Neuron (in vitro differentiated cells): ENCODE measurements at regions not wholly inside any gene's neighbourhood (a gene's known extent, or its start where the extent isn't known, plus 50 kb on each side); places are given as distances from the start of the nearest gene placed in this dataset.

Experiments
- H2AFZ ChIP-seq: one replicate; pipeline ENCODE4 v1.6.1; 2013; ENCODE audit warnings: low read depth, mild to moderate bottlenecking, inconsistent platforms, low read length, moderate library complexity
- H3K27me3 ChIP-seq: one replicate; pipeline ENCODE4 v1.6.1; 2013; ENCODE audit warnings: low read length; ENCODE audit not compliant: insufficient read depth
- H3K36me3 ChIP-seq: one replicate; pipeline ENCODE4 v1.6.1; 2013; ENCODE audit warnings: low read length; ENCODE audit not compliant: insufficient read depth
- H3K4me1 ChIP-seq: one replicate; pipeline ENCODE4 v1.6.1; 2013; ENCODE audit warnings: low read length; ENCODE audit not compliant: insufficient read depth
- H3K4me3 ChIP-seq: 2 replicates; pipeline ENCODE4 v1.5.1; 2013; ENCODE audit warnings: mild to moderate bottlenecking, low read length, moderate library complexity
- H3K9me3 ChIP-seq: one replicate; pipeline ENCODE4 v1.6.1; 2013; ENCODE audit warnings: low read length

GRCh38 chr7:124603066-124603465, 162.5 kb downstream of the GPR37 start:
- H3K27me3 ChIP-seq, result no peaks in the 10 kb centered on the region
- H2AFZ ChIP-seq, result no peak overlapping the region
- H3K4me3 ChIP-seq, result no peak overlapping the region
- no peaks in the 10 kb centered on the region for H3K9me3 ChIP-seq
- H3K36me3 ChIP-seq, result no peaks in the 10 kb centered on the region
- no peaks in the 10 kb centered on the region for H3K4me1 ChIP-seq

GRCh38 chr7:124597509-124597908, 168.1 kb downstream of the GPR37 start:
- Histone ChIP-seq H3K4me3 (no peak overlapping the region), H2AFZ (no peak overlapping the region), H3K9me3 (no peaks in the 10 kb centered on the region), H3K27me3 (no peaks in the 10 kb centered on the region), H3K4me1 (peaks cover 5% of the 10 kb centered on the region), H3K36me3 (no peaks in the 10 kb centered on the region)

- no peak overlapping the region for H3K4me3 ChIP-seq
- H3K4me1 ChIP-seq, result peaks cover 5% of the 10 kb centered on the region
- H3K9me3 ChIP-seq, result no peaks in the 10 kb centered on the region
- no peaks in the 10 kb centered on the region for H3K27me3 ChIP-seq
- H2AFZ ChIP-seq, result no peak overlapping the region
- no peaks in the 10 kb centered on the region for H3K36me3 ChIP-seq
Measured at GRCh38 chr7:124596881-124597280, 168.7 kb downstream of the GPR37 start.

GRCh38 chr7:124590814-124591213, 174.8 kb downstream of the GPR37 start:
- H2AFZ ChIP-seq, result no peak overlapping the region
- no peaks in the 10 kb centered on the region for H3K27me3 ChIP-seq
- no peak overlapping the region for H3K4me3 ChIP-seq
- no peaks in the 10 kb centered on the region for H3K9me3 ChIP-seq
- H3K36me3 ChIP-seq, result no peaks in the 10 kb centered on the region
- H3K4me1 ChIP-seq, result no peaks in the 10 kb centered on the region

GRCh38 chr7:124577256-124577655, 188.3 kb downstream of the GPR37 start:
- Histone ChIP-seq H3K36me3 (no peaks in the 10 kb centered on the region), H3K4me3 (no peak overlapping the region), H3K27me3 (no peaks in the 10 kb centered on the region), H2AFZ (no peak overlapping the region), H3K4me1 (no peaks in the 10 kb centered on the region), H3K9me3 (no peaks in the 10 kb centered on the region)

- no peaks in the 10 kb centered on the region for H3K4me1 ChIP-seq
- H2AFZ ChIP-seq, result no peak overlapping the region
- no peaks in the 10 kb centered on the region for H3K9me3 ChIP-seq
- H3K27me3 ChIP-seq, result no peaks in the 10 kb centered on the region
- H3K36me3 ChIP-seq, result no peaks in the 10 kb centered on the region
- H3K4me3 ChIP-seq, result no peak overlapping the region
Measured at GRCh38 chr7:124575176-124575575, 190.4 kb downstream of the GPR37 start.

- Histone ChIP-seq H3K9me3 (no peaks in the 10 kb centered on the region), H3K4me3 (no peak overlapping the region), H3K27me3 (no peaks in the 10 kb centered on the region), H3K36me3 (no peaks in the 10 kb centered on the region), H2AFZ (no peak overlapping the region), H3K4me1 (peaks cover 9% of the 10 kb centered on the region)
Measured at GRCh38 chr7:124570558-124570957, 195.0 kb downstream of the GPR37 start.

- Histone ChIP-seq H3K9me3 (no peaks in the 10 kb centered on the region), H3K36me3 (no peaks in the 10 kb centered on the region), H3K27me3 (no peaks in the 10 kb centered on the region), H2AFZ (no peak overlapping the region), H3K4me3 (no peak overlapping the region), H3K4me1 (peaks cover 9% of the 10 kb centered on the region)
Measured at GRCh38 chr7:124566583-124566982, 199.0 kb downstream of the GPR37 start.

- Histone ChIP-seq H2AFZ (no peak overlapping the region), H3K4me3 (no peak overlapping the region), H3K27me3 (no peaks in the 10 kb centered on the region), H3K9me3 (no peaks in the 10 kb centered on the region), H3K4me1 (no peaks in the 10 kb centered on the region), H3K36me3 (no peaks in the 10 kb centered on the region)
Measured at GRCh38 chr7:124557587-124557986, 208.0 kb downstream of the GPR37 start.

- no peaks in the 10 kb centered on the region for H3K4me1 ChIP-seq
- H2AFZ ChIP-seq, result no peak overlapping the region
- H3K9me3 ChIP-seq, result no peaks in the 10 kb centered on the region
- H3K27me3 ChIP-seq, result no peaks in the 10 kb centered on the region
- no peaks in the 10 kb centered on the region for H3K36me3 ChIP-seq
- no peak overlapping the region for H3K4me3 ChIP-seq
Measured at GRCh38 chr7:124557101-124557500, 208.5 kb downstream of the GPR37 start.

- H3K36me3 ChIP-seq, result no peaks in the 10 kb centered on the region
- no peaks in the 10 kb centered on the region for H3K9me3 ChIP-seq
- H3K4me1 ChIP-seq, result no peaks in the 10 kb centered on the region
- H3K27me3 ChIP-seq, result no peaks in the 10 kb centered on the region
- H3K4me3 ChIP-seq, result no peak overlapping the region
- no peak overlapping the region for H2AFZ ChIP-seq
Measured at GRCh38 chr7:124553502-124553901, 212.1 kb downstream of the GPR37 start.

- Histone ChIP-seq H3K27me3 (no peaks in the 10 kb centered on the region), H3K4me1 (no peaks in the 10 kb centered on the region), H2AFZ (no peak overlapping the region), H3K36me3 (no peaks in the 10 kb centered on the region), H3K4me3 (no peak overlapping the region), H3K9me3 (no peaks in the 10 kb centered on the region)
Measured at GRCh38 chr7:124552217-124552616, 213.4 kb downstream of the GPR37 start.

GRCh38 chr7:124550036-124550435, 215.6 kb downstream of the GPR37 start:
- Histone ChIP-seq H3K4me3 (no peak overlapping the region), H3K36me3 (no peaks in the 10 kb centered on the region), H3K27me3 (no peaks in the 10 kb centered on the region), H3K9me3 (no peaks in the 10 kb centered on the region), H3K4me1 (no peaks in the 10 kb centered on the region), H2AFZ (no peak overlapping the region)

GRCh38 chr7:124542476-124542875, 223.1 kb downstream of the GPR37 start:
- Histone ChIP-seq H3K4me3 (no peak overlapping the region), H3K9me3 (no peaks in the 10 kb centered on the region), H3K27me3 (no peaks in the 10 kb centered on the region), H3K36me3 (no peaks in the 10 kb centered on the region), H3K4me1 (no peaks in the 10 kb centered on the region), H2AFZ (no peak overlapping the region)
